ENCODE measurements at regions not wholly inside any gene's neighbourhood (a gene's known extent, or its start where the extent isn't known, plus 50 kb on each side); places are given as distances from the start of the nearest gene placed in this dataset.

DNA sequence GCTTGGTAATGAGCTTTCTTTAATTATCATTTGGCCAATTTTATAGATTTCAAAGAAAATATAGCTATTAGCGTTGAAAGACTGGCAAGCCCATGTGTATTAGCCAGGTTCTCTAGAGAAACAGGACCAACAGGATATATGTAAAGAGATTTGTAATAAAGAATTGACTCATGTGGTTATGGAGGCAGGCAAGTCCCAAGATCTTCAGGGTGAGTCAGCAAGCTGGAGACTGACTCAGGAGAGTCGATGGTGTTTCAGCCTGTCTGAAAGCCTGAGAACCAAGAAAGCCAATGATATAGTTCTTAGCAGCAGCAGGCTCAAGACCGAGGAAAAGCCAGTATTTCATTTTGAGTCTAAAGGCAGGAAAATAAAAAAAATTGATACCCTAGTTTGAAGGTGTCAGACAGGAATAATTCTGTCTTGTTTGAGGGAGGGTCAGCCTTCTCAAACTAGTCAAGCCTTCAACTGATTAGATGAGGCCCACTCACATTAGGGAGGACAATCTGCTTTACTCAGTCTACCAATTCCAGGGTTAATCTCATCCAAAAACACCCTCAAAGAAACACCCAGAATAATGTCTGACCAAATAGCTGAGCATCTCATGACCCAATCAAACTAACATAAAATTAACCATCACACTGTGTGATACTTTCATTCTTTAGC, 78.3 kb upstream of the CRIM1 start:
- Mint-ChIP-seq H3K36me3 (ENCODE audit: low read depth) (peaks cover 4% of the 10 kb centered on the region), H3K9me3 (ENCODE audit: low read depth) (peaks cover 24% of the 10 kb centered on the region), H3K27ac (ENCODE audit: unreplicated experiment) (no peak overlapping the region), H3K27me3 (ENCODE audit: low read depth) (peaks cover 7% of the 10 kb centered on the region), H3K4me1 (ENCODE audit: low read depth) (no peaks in the 10 kb centered on the region), H3K4me3 (ENCODE audit: unreplicated experiment) (no peak overlapping the region)
- DNase-seq (ENCODE audit: low spot score) = no peak
- TF ChIP-seq, protein P1, sequence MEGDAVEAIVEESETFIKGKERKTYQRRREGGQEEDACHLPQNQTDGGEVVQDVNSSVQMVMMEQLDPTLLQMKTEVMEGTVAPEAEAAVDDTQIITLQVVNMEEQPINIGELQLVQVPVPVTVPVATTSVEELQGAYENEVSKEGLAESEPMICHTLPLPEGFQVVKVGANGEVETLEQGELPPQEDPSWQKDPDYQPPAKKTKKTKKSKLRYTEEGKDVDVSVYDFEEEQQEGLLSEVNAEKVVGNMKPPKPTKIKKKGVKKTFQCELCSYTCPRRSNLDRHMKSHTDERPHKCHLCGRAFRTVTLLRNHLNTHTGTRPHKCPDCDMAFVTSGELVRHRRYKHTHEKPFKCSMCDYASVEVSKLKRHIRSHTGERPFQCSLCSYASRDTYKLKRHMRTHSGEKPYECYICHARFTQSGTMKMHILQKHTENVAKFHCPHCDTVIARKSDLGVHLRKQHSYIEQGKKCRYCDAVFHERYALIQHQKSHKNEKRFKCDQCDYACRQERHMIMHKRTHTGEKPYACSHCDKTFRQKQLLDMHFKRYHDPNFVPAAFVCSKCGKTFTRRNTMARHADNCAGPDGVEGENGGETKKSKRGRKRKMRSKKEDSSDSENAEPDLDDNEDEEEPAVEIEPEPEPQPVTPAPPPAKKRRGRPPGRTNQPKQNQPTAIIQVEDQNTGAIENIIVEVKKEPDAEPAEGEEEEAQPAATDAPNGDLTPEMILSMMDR (IDR thresholded peaks at IDR 0.05) = no peak

DNA sequence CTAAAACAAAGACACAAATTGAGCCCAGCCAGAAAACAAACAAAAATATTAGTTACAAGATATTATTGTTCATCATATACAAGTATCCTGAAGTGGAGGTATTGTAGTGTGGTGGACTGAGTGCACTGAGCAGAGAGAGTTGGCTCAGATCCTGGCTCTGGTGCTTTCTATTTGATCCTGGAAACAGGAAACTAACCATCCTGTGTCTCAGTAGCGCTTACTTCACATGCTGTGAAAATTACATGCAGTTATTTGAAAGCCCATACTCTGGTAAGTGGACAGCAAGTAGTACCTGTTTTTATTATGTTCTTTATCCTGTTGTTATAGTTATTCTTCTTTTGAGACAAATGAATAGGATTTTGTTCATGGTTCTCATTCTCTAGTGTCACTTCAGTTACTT, 84.3 kb upstream of the CRIM1 start:
- peaks cover 14% of the 10 kb centered on the region for H3K27me3 Mint-ChIP-seq (ENCODE audit: low read depth)
- H3K9me3 Mint-ChIP-seq (ENCODE audit: low read depth) = peaks cover 11% of the 10 kb centered on the region
- peaks cover 1% of the 10 kb centered on the region for H3K36me3 Mint-ChIP-seq (ENCODE audit: low read depth)
- DNase-seq (ENCODE audit: low spot score) = no peak
- TF ChIP-seq, protein P1 (IDR thresholded peaks at IDR 0.05) = no peak
- no peak overlapping the region for H3K4me3 Mint-ChIP-seq (ENCODE audit: unreplicated experiment)
- no peaks in the 10 kb centered on the region for H3K4me1 Mint-ChIP-seq (ENCODE audit: low read depth)
- no peak overlapping the region for H3K27ac Mint-ChIP-seq (ENCODE audit: unreplicated experiment)

DNA sequence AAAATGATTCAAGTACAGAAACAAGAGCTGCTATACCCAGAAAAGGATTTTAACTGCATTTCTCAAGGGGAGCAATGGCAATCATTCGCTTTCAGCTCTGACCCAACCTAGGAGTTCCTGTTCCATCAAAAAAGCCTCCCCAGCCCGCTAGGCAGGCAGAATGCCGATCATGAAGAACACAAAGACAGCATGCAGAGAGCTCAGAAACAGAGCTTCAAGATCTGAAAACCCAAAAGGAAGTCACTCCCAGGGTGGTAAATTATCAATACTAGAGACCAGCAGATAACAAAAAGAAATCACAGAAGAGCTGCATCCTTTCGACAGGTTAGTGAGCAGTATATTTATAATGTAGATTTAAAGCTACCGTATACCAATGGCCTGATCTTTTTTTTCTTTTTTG, 84.8 kb upstream of the CRIM1 start:
- Mint-ChIP-seq H3K36me3 (ENCODE audit: low read depth) (peaks cover 1% of the 10 kb centered on the region), H3K4me3 (ENCODE audit: unreplicated experiment) (no peak overlapping the region), H3K27me3 (ENCODE audit: low read depth) (peaks cover 14% of the 10 kb centered on the region), H3K27ac (ENCODE audit: unreplicated experiment) (no peak overlapping the region), H3K9me3 (ENCODE audit: low read depth) (peaks cover 11% of the 10 kb centered on the region), H3K4me1 (ENCODE audit: low read depth) (no peaks in the 10 kb centered on the region)
- no peak for DNase-seq (ENCODE audit: low spot score)
- TF ChIP-seq, protein P1 (IDR thresholded peaks at IDR 0.05) = no peak

DNA sequence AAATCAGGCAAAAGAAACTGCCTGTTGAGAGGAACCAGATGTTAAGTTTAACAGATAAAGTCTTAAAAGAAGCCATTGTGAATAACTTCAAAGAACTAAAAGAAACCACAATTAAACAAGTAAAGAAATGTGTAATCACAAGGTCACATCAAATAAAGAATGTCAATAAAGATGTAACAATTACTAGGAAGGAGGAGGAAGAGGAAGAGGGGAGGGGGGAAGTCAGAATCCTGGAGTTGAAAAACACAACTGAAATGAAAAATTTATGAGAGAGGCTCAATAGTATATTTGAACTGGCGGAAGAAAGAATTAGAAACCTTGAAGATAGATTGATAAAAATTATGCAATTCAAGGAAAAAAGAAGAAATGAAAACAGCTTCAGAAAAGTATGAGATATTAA, 88.4 kb upstream of the CRIM1 start:
- Mint-ChIP-seq H3K9me3 (ENCODE audit: low read depth) (peaks cover 11% of the 10 kb centered on the region), H3K36me3 (ENCODE audit: low read depth) (peaks cover 1% of the 10 kb centered on the region), H3K27ac (ENCODE audit: unreplicated experiment) (no peak overlapping the region), H3K4me1 (ENCODE audit: low read depth) (no peaks in the 10 kb centered on the region), H3K4me3 (ENCODE audit: unreplicated experiment) (no peak overlapping the region), H3K27me3 (ENCODE audit: low read depth) (peaks cover 19% of the 10 kb centered on the region)
- no peak for DNase-seq (ENCODE audit: low spot score)
- TF ChIP-seq, protein P1 (IDR thresholded peaks at IDR 0.05) = no peak

DNA sequence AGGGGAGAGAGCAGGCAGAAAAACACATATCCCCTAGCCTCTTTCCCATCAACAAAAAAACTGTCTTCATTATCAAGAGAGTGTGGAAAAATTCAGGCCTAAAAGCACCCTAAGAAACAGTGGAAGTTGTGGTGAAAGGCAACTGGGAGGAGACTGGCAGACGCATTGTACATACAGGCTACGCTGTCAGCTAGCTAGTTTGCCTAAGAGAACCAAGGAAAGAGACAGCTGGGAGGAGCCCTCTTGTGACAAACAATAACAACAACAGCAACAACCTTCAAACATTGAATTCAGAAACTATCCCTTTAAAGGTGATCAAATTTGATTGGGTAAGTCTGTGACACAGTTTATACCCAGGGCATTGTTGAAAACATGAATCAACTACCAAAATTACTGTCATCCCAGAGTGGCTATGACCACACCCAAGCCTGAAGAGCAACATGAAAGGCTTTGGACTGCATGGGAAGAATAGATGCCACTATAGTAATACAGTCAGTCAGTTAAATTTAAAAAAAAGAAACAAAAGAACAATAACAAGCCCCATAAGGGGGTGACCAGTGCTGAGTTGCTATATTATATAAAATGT, 88.9 kb upstream of the CRIM1 start:
- Mint-ChIP-seq H3K4me3 (ENCODE audit: unreplicated experiment) (no peak overlapping the region), H3K9me3 (ENCODE audit: low read depth) (peaks cover 11% of the 10 kb centered on the region), H3K36me3 (ENCODE audit: low read depth) (peaks cover 1% of the 10 kb centered on the region), H3K27me3 (ENCODE audit: low read depth) (peaks cover 19% of the 10 kb centered on the region), H3K27ac (ENCODE audit: unreplicated experiment) (no peak overlapping the region), H3K4me1 (ENCODE audit: low read depth) (no peaks in the 10 kb centered on the region)
- TF ChIP-seq, protein P1 (IDR thresholded peaks at IDR 0.05) = no peak
- no peak for DNase-seq (ENCODE audit: low spot score)
